ENCODE measurements at regions not wholly inside any gene's neighbourhood (a gene's known extent, or its start where the extent isn't known, plus 50 kb on each side); places are given as distances from the start of the nearest gene placed in this dataset.

DNA sequence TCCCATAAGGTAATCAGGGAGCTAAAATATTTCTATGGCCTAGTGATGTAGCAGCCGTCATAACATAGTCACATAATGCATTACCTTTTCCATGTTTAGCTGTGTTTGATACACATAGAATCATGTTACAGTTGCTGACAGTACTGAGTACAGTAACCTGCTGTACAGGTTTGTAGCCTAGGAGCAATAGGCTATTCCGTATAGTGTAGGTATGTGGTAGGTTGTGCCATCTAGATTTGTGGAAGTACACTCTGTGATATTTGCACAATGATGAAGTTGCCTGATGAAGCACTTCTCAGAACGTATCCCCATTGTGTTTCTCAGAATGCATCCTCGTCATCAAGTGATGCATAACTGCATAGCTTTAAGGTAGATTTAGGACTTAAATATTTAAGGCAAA lies 495.6 kb upstream of the ZFP42 start:
- DNase-seq = no peak
- TF ChIP-seq, protein P1, sequence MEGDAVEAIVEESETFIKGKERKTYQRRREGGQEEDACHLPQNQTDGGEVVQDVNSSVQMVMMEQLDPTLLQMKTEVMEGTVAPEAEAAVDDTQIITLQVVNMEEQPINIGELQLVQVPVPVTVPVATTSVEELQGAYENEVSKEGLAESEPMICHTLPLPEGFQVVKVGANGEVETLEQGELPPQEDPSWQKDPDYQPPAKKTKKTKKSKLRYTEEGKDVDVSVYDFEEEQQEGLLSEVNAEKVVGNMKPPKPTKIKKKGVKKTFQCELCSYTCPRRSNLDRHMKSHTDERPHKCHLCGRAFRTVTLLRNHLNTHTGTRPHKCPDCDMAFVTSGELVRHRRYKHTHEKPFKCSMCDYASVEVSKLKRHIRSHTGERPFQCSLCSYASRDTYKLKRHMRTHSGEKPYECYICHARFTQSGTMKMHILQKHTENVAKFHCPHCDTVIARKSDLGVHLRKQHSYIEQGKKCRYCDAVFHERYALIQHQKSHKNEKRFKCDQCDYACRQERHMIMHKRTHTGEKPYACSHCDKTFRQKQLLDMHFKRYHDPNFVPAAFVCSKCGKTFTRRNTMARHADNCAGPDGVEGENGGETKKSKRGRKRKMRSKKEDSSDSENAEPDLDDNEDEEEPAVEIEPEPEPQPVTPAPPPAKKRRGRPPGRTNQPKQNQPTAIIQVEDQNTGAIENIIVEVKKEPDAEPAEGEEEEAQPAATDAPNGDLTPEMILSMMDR (IDR thresholded peaks at IDR 0.05) = no peak
- H3K4me1 Mint-ChIP-seq (ENCODE audit: low read depth) = no peaks in the 10 kb centered on the region
- Histone ChIP-seq H3K9me3 (ENCODE audit: control insufficient read depth in 1 of 2, insufficient read depth in 1 of 2, low read length in 2 of 2) (peaks cover 4 to 9% of the 10 kb centered on the region in 2 experiments), H3K27ac (ENCODE audit: low read depth in 1 of 2, low read length in 2 of 2) (no peak overlapping the region), H3K4me1 (ENCODE audit: insufficient read depth, low read length) (no peaks in the 10 kb centered on the region), H3K27me3 (ENCODE audit: control insufficient read depth in 1 of 2, insufficient read depth in 2 of 2, low read length in 2 of 2) (no peaks in the 10 kb centered on the region), H3K36me3 (ENCODE audit: insufficient read depth, low read length) (no peaks in the 10 kb centered on the region), H3K4me3 (ENCODE audit: low read length) (no peak overlapping the region)
- peaks cover 7% of the 10 kb centered on the region for H3K9me3 Mint-ChIP-seq
- no peak overlapping the region for H3K27ac Mint-ChIP-seq
- no peaks in the 10 kb centered on the region for H3K27me3 Mint-ChIP-seq
- POLR2A ChIA-PET = no interaction called here
- no peak for ATAC-seq (ENCODE audit: poor library complexity)
- H3K4me3 Mint-ChIP-seq = no peak overlapping the region
- intact Hi-C loops (cut with DNase I, micrococcal nuclease) = no loop called here
- CTCF ChIA-PET = no interaction called here
- H3K36me3 Mint-ChIP-seq (ENCODE audit: low read depth) = no peaks in the 10 kb centered on the region

DNA sequence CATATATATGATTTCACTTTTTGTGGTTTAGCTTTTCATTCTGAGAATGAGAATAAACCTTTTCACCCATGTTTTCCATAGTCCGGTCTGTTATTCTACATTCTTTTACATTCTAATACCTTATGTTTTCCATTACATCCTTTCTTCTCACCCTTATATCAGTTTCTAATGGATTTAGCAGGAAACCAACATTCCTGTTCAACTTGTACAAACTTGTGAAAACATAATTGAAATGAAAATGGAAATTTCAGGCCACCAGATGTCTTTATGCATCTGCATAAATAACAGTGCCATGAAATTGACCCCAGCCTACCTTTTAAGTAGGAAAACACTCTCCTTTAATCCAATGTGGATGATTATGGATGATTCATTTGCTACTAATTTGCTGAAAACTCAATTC lies 494.8 kb upstream of the ZFP42 start:
- no peak overlapping the region for H3K4me3 Mint-ChIP-seq
- intact Hi-C loops (cut with DNase I, micrococcal nuclease) = no loop called here

DNA sequence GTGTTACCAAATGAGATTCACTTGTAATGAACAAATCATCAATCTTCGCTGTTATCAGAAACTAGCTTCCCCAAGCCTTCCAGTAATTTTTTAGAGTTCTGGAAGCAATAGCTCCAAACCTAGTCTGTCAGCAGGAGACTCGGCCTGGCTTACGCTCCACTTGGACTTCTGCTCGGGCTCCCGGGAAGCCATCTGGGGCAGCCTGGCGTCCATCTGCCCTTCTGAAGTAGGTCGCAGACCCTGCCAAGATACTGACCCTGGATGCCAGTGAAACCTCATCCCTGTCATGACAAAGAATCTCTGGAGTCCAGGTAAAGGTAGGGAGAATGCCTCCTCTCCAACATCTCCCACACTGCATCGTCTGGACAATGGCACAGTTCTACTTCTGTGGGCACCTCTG lies 493.8 kb upstream of the ZFP42 start:
- H3K36me3 Mint-ChIP-seq (ENCODE audit: low read depth) = no peaks in the 10 kb centered on the region
- no peak for DNase-seq
- peaks cover 4 to 24% of the 10 kb centered on the region in 2 experiments for H3K9me3 ChIP-seq (ENCODE audit: control insufficient read depth in 1 of 2, insufficient read depth in 1 of 2, low read length in 2 of 2)
- intact Hi-C loops (cut with DNase I, micrococcal nuclease) = no loop called here
- no peak for ATAC-seq (ENCODE audit: poor library complexity)
- H3K27ac ChIP-seq (ENCODE audit: low read depth in 1 of 2, low read length in 2 of 2) = no peak overlapping the region
- TF ChIP-seq, protein P1 (IDR thresholded peaks at IDR 0.05) = no peak
- H3K27me3 Mint-ChIP-seq = no peaks in the 10 kb centered on the region
- H3K36me3 ChIP-seq (ENCODE audit: insufficient read depth, low read length) = no peaks in the 10 kb centered on the region
- H3K4me1 ChIP-seq (ENCODE audit: insufficient read depth, low read length) = no peaks in the 10 kb centered on the region
- no peaks in the 10 kb centered on the region for H3K4me1 Mint-ChIP-seq (ENCODE audit: low read depth)
- no peak overlapping the region for H3K4me3 Mint-ChIP-seq
- H3K27ac Mint-ChIP-seq = no peak overlapping the region
- no peaks in the 10 kb centered on the region for H3K27me3 ChIP-seq (ENCODE audit: control insufficient read depth in 1 of 2, insufficient read depth in 2 of 2, low read length in 2 of 2)
- no peak overlapping the region for H3K4me3 ChIP-seq (ENCODE audit: low read length)
- ChIA-PET CTCF (no interaction called here), POLR2A (no interaction called here)
- peaks cover 8% of the 10 kb centered on the region for H3K9me3 Mint-ChIP-seq

More for the DNA sequence above, 494.8 kb upstream of the ZFP42 start:
- Mint-ChIP-seq H3K36me3 (ENCODE audit: low read depth) (no peaks in the 10 kb centered on the region), H3K9me3 (peaks cover 8% of the 10 kb centered on the region), H3K4me1 (ENCODE audit: low read depth) (no peaks in the 10 kb centered on the region), H3K27ac (no peak overlapping the region), H3K27me3 (no peaks in the 10 kb centered on the region)
- ChIA-PET CTCF (no interaction called here), POLR2A (no interaction called here)
- no peak for ATAC-seq (ENCODE audit: poor library complexity)
- Histone ChIP-seq H3K27me3 (ENCODE audit: control insufficient read depth in 1 of 2, insufficient read depth in 2 of 2, low read length in 2 of 2) (no peaks in the 10 kb centered on the region), H3K9me3 (ENCODE audit: control insufficient read depth in 1 of 2, insufficient read depth in 1 of 2, low read length in 2 of 2) (peaks cover 4 to 16% of the 10 kb centered on the region in 2 experiments), H3K27ac (ENCODE audit: low read depth in 1 of 2, low read length in 2 of 2) (no peak overlapping the region), H3K36me3 (ENCODE audit: insufficient read depth, low read length) (no peaks in the 10 kb centered on the region), H3K4me3 (ENCODE audit: low read length) (no peak overlapping the region), H3K4me1 (ENCODE audit: insufficient read depth, low read length) (no peaks in the 10 kb centered on the region)
- TF ChIP-seq, protein P1 (IDR thresholded peaks at IDR 0.05) = no peak
- DNase-seq = no peak
